Fibroblast of gingiva (primary cell): ENCODE measurements at regions not wholly inside any gene's neighbourhood (a gene's known extent, or its start where the extent isn't known, plus 50 kb on each side); places are given as distances from the start of the nearest gene placed in this dataset.

Source experiments
- DNase-seq: peaks from one replicate; pipeline ENCODE4 v3.0.0-alpha.2; 2011; ENCODE audit warnings: low read depth

GRCh38 chrX:145631461-145631951 lies 186.1 kb upstream of the SLITRK2 start:
- no peak for DNase-seq

GRCh38 chrX:145654486-145654885 lies 163.1 kb upstream of the SLITRK2 start:
- DNase-seq: no peak

GRCh38 chrX:145673841-145674240 lies 143.8 kb upstream of the SLITRK2 start:
- DNase-seq: no peak

DNA sequence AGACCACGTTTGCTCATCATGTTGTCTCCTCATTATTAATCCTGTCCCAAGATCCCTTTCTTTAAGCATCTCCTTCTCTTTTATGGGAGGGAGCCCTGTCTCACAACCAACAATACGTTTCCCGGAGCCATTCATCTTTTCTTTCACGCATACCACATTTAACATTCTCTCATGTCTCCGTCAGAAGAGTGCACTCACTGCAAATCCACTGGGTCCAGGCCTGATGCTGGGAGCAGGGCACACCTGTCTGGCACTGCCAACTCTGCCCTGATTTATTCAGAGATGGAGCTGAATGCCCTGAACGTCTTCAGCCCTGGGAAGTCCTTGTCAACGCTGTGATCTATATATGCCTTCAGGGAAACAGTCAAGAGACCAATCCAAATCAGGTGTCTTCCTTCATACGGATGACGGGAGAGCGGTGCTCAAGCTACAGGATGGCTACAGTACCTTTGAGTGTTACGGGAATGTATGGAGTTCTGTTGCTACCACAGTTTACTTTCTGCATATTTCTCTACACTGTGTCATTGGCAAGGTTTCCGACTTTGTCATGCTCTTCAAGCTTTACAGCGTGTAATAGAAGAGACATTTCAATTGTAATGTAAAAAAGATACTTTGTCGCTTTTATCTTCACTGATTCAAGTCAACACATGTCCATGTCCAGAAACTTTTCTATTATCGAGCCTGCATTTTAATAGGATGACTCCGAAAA lies 140.4 kb upstream of the SLITRK2 start:
- DNase-seq: no peak

GRCh38 chrX:145682518-145683298 lies 134.9 kb upstream of the SLITRK2 start:
- no peak for DNase-seq

GRCh38 chrX:145687146-145687545 lies 130.5 kb upstream of the SLITRK2 start:
- DNase-seq: no peak

DNA sequence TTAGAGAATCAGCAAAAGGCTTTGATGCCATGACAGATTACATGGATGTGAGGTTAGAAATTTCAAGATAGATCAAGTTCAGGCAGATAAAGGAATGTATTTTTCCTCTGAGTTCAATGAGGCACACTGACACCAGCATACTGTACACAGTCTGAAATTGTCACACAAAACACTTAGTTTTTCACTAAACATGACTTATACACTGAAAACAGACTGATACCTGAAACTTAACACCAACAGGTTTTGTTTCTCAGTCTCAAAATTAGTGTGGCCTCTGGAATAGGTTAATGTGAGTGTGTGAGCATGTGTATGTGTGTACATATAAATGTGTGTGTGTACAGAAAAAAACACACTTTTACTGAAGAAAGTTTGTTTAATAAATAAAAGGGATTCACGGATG lies 129.9 kb upstream of the SLITRK2 start:
- no peak for DNase-seq

DNA sequence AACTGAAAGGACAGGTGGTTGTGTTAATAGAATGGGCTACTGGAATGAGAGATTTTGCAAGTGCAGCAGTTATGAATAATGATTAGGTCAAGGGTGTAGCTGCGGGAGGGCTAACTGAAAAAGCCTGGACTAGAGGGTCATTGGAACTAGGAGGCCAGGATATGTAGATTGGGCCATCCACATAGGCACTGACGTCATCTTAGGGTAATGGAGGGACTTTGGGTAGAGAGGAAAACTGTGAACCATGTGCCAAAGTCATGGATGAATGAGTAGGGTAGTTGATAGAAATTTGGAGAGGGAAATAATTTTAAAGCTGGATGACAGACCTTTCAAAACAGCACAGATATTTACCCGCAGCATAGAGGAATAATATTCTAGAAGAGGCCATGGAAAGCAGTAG lies 123.6 kb upstream of the SLITRK2 start:
- no peak for DNase-seq

DNA sequence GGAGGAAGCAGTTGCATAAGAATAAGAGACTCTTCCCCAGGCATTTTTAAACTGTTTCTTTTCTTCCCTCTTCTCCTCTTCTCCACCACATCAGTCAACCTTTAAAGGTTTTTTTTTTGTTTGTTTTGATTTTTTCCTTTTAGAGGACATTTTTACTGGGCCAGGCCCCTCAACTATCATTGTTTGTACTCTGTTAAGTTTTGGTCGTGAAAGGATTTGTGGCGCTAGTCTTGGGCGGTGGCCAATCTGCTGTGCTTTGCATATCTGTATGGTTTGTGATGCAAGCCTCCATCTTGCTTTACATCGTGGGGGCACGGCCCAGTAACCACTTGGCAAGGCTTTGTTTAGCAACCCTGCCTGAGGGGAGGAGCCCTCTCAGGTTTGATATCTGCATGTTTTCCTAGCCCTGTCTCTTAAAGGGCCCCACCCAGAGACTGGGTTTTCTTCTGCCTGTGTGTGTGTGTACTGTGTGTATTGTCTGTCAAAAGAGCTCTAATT lies 101.9 kb upstream of the SLITRK2 start:
- no peak for DNase-seq

DNA sequence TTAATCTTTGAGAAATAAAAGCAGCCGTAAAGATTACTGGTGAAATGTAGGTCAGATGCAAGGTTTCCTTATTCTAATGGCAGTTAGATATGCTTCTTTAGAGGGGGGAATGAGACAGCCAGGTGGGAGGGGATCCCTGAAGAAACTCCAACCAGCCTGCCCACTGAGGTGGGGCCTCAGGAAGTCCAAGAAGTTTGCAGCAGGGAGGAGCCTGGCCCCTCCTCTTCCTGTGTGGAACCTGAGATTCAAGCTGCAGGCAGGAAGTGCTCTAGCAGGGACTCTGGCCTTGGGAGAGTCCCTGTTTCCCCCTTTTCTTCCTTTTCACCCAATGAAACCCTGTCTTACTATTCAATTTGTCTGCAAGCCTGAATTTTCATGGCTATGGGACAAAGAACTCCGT lies 101.4 kb upstream of the SLITRK2 start:
- no peak for DNase-seq

- peak; percentile 1 for DNase-seq
Measured at GRCh38 chrX:145727476-145727875, 90.2 kb upstream of the SLITRK2 start.

DNA sequence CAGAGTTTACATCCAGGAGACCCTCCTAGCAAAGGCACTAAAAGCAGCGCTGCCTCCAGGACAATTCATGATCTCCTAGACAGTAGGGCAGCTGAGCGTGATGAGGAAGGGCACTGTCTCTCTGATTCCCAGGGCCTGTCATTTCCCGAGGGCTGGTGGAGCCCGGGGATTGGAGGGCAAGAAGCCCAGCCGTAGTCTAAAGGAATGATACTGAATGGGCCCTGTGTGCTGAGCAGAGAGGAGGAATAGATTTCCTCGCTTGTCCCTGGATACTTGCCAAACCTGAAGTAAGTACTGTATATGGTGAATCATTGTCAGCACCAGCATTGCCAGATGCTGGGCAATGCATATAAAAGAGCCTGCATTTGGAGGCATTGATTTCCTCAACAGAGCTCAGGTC lies 88.0 kb upstream of the SLITRK2 start:
- peak; percentile 56 for DNase-seq

DNA sequence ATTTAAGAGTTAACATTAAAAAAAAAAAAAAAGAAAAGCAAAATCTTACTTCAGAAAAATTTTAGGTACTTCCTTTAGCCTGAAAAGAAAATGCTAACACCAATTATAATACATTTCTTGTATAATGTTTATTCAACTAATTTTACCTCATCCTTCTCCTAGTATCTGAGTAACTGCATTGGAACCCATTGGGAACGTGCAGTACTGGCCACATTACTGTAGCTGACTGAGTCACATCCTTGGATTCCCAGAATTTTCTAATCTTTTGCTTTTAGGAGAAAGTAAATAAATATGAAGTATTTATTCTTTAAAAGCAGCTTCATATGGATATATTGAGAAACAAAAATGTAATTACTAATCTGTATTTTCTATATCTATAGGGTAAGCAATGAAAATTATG lies 82.6 kb upstream of the SLITRK2 start:
- DNase-seq: peak; percentile 25

- peak; percentile 84 for DNase-seq
Measured at GRCh38 chrX:145751943-145752342, 65.7 kb upstream of the SLITRK2 start.
